Natural killer cell (primary cell): ENCODE measurements at regions not wholly inside any gene's neighbourhood (a gene's known extent, or its start where the extent isn't known, plus 50 kb on each side); places are given as distances from the start of the nearest gene placed in this dataset.
"Not testable (repeated sequence)": the region's sequence is repeated elsewhere in the genome, so short reads cannot be mapped to it uniquely, and the experiment has no call there.

Experiments used
- ATAC-seq, 3 donors: fragments of 150-1000 bp in 2 of 3; fragments of 200-7000 bp in 1 of 3; cut with Tn5 transposase; 1 replicate in 1 of 3; 2 replicates in 2 of 3; pipeline ENCODE4 v1.10.0; 2021; ENCODE audit warnings: mild to moderate bottlenecking in 2 of 3, moderate library complexity in 2 of 3
- DNase-seq, 2 donors: peaks; one replicate each; pipeline versions ENCODE4 v3.0.0 to v3.0.0-alpha.2; 2013 to 2021; ENCODE audit warnings: mixed read lengths in 1 of 2
- H3K27ac ChIP-seq: one replicate; pipeline ENCODE4 v1.5.1; 2013; ENCODE audit warnings: mild to moderate bottlenecking, low read length
- H3K27me3 ChIP-seq: one replicate; pipeline ENCODE4 v1.6.1; 2013; ENCODE audit warnings: low read length; ENCODE audit not compliant: control insufficient read depth, insufficient read depth
- H3K36me3 ChIP-seq: one replicate; pipeline ENCODE4 v1.6.1; 2013; ENCODE audit warnings: low read length; ENCODE audit not compliant: control insufficient read depth, insufficient read depth
- H3K4me1 ChIP-seq: one replicate; pipeline ENCODE4 v1.6.1; 2013; ENCODE audit warnings: low read length; ENCODE audit not compliant: control insufficient read depth, insufficient read depth
- H3K4me3 ChIP-seq: one replicate; pipeline ENCODE4 v1.5.1; 2013; ENCODE audit warnings: low read length
- H3K9me3 ChIP-seq: one replicate; pipeline ENCODE4 v1.6.1; 2013; ENCODE audit warnings: low read length; ENCODE audit not compliant: control insufficient read depth, insufficient read depth
- H3K27ac Mint-ChIP-seq, 2 donors: one replicate each; pipeline ENCODE4 v1.8.0; 2022; ENCODE audit warnings: mild to moderate bottlenecking in 2 of 2, mixed read lengths in 2 of 2, moderate library complexity in 1 of 2
- H3K27me3 Mint-ChIP-seq, 2 donors: one replicate each; pipeline ENCODE4 v1.8.0; 2022; ENCODE audit warnings: low read depth in 2 of 2, mixed read lengths in 2 of 2
- H3K36me3 Mint-ChIP-seq: one replicate; pipeline ENCODE4 v1.8.0; 2022; ENCODE audit warnings: mixed read lengths
- H3K4me1 Mint-ChIP-seq, 2 donors: one replicate each; pipeline ENCODE4 v1.8.0; 2022; ENCODE audit warnings: mixed read lengths in 2 of 2
- H3K4me3 Mint-ChIP-seq: one replicate; pipeline ENCODE4 v1.8.0; 2022; ENCODE audit warnings: mild to moderate bottlenecking, moderate library complexity, mixed read lengths
- H3K9me3 Mint-ChIP-seq, 2 donors: one replicate each; pipeline ENCODE4 v1.8.0; 2022; ENCODE audit warnings: mixed read lengths in 2 of 2
- CTCF ChIP-seq: fragments of 200-600 bp; IDR thresholded peaks from one replicate; pipeline ENCODE4 v1.8.0; 2022; ENCODE audit warnings: antibody characterized with exemption
- WGBS: methylation state at CpG from one replicate; pipeline ENCODE4 v1.1.7; 2013; ENCODE audit warnings: missing lambda C conversion rate; ENCODE audit not compliant: insufficient coverage; 5-methylcytosine and 5-hydroxymethylcytosine counted together
- intact Hi-C: fragments of 100-400 bp; cut with micrococcal nuclease; formaldehyde crosslinking; loops from one replicate; pipeline ENCODE4 v1.14.2; 2022

- no peaks in the 10 kb centered on the region for H3K4me1 Mint-ChIP-seq
- H3K36me3 ChIP-seq, result no peaks in the 10 kb centered on the region
- DNase-seq (no peak), ATAC-seq (peak in 1 of 3 donors; percentile 37)
- H3K4me1 ChIP-seq, result no peaks in the 10 kb centered on the region
- TF ChIP-seq CTCF, result no peak
- intact Hi-C loops, result no loop called here
- WGBS, result 95% methylated on average over 19 of the region's 19 CpGs
- H3K27ac ChIP-seq, result no peak overlapping the region
- no peak overlapping the region for H3K4me3 ChIP-seq
- H3K36me3 Mint-ChIP-seq, result no peaks in the 10 kb centered on the region
- no peaks in the 10 kb centered on the region for H3K9me3 Mint-ChIP-seq
- peaks cover 13 to 23% of the 10 kb centered on the region in 2 donors for H3K27me3 Mint-ChIP-seq
- no peaks in the 10 kb centered on the region for H3K9me3 ChIP-seq
- no peak overlapping the region for H3K27ac Mint-ChIP-seq
- no peak overlapping the region for H3K4me3 Mint-ChIP-seq
- H3K27me3 ChIP-seq, result no peaks in the 10 kb centered on the region
These were observed 195.1 kb downstream of the RTP5 start for GRCh38 chr2:242064364-242065250.

- no peaks in the 10 kb centered on the region for H3K9me3 ChIP-seq
- H3K9me3 Mint-ChIP-seq, result no peaks in the 10 kb centered on the region
- no peaks in the 10 kb centered on the region for H3K4me1 Mint-ChIP-seq
- H3K4me3 Mint-ChIP-seq, result no peak overlapping the region
- H3K4me1 ChIP-seq, result no peaks in the 10 kb centered on the region
- no peaks in the 10 kb centered on the region for H3K36me3 ChIP-seq
- H3K4me3 ChIP-seq, result no peak overlapping the region
- H3K27me3 ChIP-seq, result no peaks in the 10 kb centered on the region
- DNase-seq, result no peak
- intact Hi-C loops, result no loop called here
- TF ChIP-seq CTCF, result no peak
- no peak for ATAC-seq
- WGBS, result 80% methylated on average over 11 of the region's 11 CpGs
- H3K27ac Mint-ChIP-seq, result no peak overlapping the region
- peaks cover 13 to 22% of the 10 kb centered on the region in 2 donors for H3K27me3 Mint-ChIP-seq
- H3K36me3 Mint-ChIP-seq, result no peaks in the 10 kb centered on the region
- no peak overlapping the region for H3K27ac ChIP-seq
These were observed 195.9 kb downstream of the RTP5 start for GRCh38 chr2:242065426-242065825.

GRCh38 chr2:242069018-242069417 is 199.5 kb downstream of the RTP5 start:
- Histone ChIP-seq H3K27me3 (no peaks in the 10 kb centered on the region), H3K36me3 (no peaks in the 10 kb centered on the region), H3K27ac (no peak overlapping the region), H3K4me3 (no peak overlapping the region), H3K4me1 (no peaks in the 10 kb centered on the region), H3K9me3 (no peaks in the 10 kb centered on the region)
- WGBS, result 94% methylated on average over 7 of the region's 7 CpGs
- DNase-seq (no peak), ATAC-seq (no peak)
- no peak overlapping the region for H3K4me3 Mint-ChIP-seq
- H3K27me3 Mint-ChIP-seq, result peaks cover 13 to 26% of the 10 kb centered on the region in 2 donors
- no peak overlapping the region for H3K27ac Mint-ChIP-seq
- H3K4me1 Mint-ChIP-seq, result no peaks in the 10 kb centered on the region
- no peaks in the 10 kb centered on the region for H3K9me3 Mint-ChIP-seq
- no peak for TF ChIP-seq CTCF
- intact Hi-C loops, result no loop called here
- H3K36me3 Mint-ChIP-seq, result no peaks in the 10 kb centered on the region

GRCh38 chr2:242069938-242070395 is 200.4 kb downstream of the RTP5 start:
- H3K9me3 Mint-ChIP-seq, H3K4me1 Mint-ChIP-seq, DNase-seq, H3K27me3 ChIP-seq, ATAC-seq, H3K4me3 Mint-ChIP-seq, H3K27ac ChIP-seq, intact Hi-C loops, H3K36me3 ChIP-seq, H3K9me3 ChIP-seq, H3K4me1 ChIP-seq, H3K36me3 Mint-ChIP-seq, H3K4me3 ChIP-seq, H3K27ac Mint-ChIP-seq: not testable (repeated sequence)
- peaks cover 13 to 21% of the 10 kb centered on the region in 2 donors for H3K27me3 Mint-ChIP-seq
- WGBS, result 94% methylated on average over 9 of the region's 12 CpGs

- H3K36me3 Mint-ChIP-seq, H3K4me3 Mint-ChIP-seq, H3K9me3 ChIP-seq, H3K36me3 ChIP-seq, H3K27me3 ChIP-seq, H3K27ac Mint-ChIP-seq, H3K4me1 Mint-ChIP-seq, ATAC-seq, DNase-seq, H3K27ac ChIP-seq, H3K9me3 Mint-ChIP-seq, intact Hi-C loops, H3K4me1 ChIP-seq, H3K4me3 ChIP-seq: not testable (repeated sequence)
- peaks cover 13 to 21% of the 10 kb centered on the region in 2 donors for H3K27me3 Mint-ChIP-seq
- WGBS, result 89% methylated on average over 11 of the region's 11 CpGs
These were observed 201.2 kb downstream of the RTP5 start for GRCh38 chr2:242070726-242071125.

- H3K9me3 ChIP-seq, H3K27ac ChIP-seq, H3K27me3 ChIP-seq, H3K4me3 Mint-ChIP-seq, H3K4me3 ChIP-seq, H3K4me1 ChIP-seq, ATAC-seq, H3K27ac Mint-ChIP-seq, DNase-seq, intact Hi-C loops, H3K36me3 Mint-ChIP-seq, H3K4me1 Mint-ChIP-seq, H3K36me3 ChIP-seq, H3K9me3 Mint-ChIP-seq: not testable (repeated sequence)
- WGBS, result 90% methylated on average over 7 of the region's 7 CpGs
- peaks cover 10 to 19% of the 10 kb centered on the region in 2 donors for H3K27me3 Mint-ChIP-seq
These were observed 201.8 kb downstream of the RTP5 start for GRCh38 chr2:242071377-242071776.
